Suprapubic skin (tissue), 3 donors: ENCODE measurements at regions not wholly inside any gene's neighbourhood (a gene's known extent, or its start where the extent isn't known, plus 50 kb on each side); places are given as distances from the start of the nearest gene placed in this dataset.

Experiments
- POLR2A ChIP-seq, 2 donors: fragments of 450-650 bp; IDR thresholded peaks; one replicate each; pipeline ENCODE4 v1.6.1; 2017; ENCODE audit warnings: antibody characterized with exemption in 2 of 2, mild to moderate bottlenecking in 2 of 2, moderate library complexity in 2 of 2
- TF ChIP-seq, protein P1 (sequence below), 2 donors: fragments of 200-600 bp in 1 of 2; fragments of 450-650 bp in 1 of 2; sonication (generic) in 1 of 2; IDR thresholded peaks; one replicate each; pipeline ENCODE4 v1.5.1; 2016 to 2019; ENCODE audit warnings: antibody characterized with exemption in 2 of 2, mild to moderate bottlenecking in 1 of 2, moderate library complexity in 1 of 2

DNA sequence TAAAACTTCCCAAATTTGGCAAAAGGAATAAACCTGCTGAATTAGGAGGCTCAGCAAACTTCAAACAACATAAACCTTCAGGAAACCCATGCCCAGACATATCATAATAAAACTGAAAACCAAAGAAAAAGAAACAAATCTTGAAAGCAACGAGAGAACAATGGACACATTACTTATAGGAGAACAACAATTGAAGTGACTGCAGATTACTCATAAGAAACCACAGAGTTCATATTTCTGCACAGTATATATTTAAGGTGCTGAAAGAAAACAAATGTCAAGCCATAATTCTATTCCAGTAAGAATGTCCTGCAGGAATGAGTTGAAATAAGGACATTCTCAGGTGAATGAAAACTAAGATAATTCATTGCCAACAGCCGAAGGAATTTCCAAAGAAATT is 80.8 kb upstream of the PROK2 start:
- TF ChIP-seq, protein P1, sequence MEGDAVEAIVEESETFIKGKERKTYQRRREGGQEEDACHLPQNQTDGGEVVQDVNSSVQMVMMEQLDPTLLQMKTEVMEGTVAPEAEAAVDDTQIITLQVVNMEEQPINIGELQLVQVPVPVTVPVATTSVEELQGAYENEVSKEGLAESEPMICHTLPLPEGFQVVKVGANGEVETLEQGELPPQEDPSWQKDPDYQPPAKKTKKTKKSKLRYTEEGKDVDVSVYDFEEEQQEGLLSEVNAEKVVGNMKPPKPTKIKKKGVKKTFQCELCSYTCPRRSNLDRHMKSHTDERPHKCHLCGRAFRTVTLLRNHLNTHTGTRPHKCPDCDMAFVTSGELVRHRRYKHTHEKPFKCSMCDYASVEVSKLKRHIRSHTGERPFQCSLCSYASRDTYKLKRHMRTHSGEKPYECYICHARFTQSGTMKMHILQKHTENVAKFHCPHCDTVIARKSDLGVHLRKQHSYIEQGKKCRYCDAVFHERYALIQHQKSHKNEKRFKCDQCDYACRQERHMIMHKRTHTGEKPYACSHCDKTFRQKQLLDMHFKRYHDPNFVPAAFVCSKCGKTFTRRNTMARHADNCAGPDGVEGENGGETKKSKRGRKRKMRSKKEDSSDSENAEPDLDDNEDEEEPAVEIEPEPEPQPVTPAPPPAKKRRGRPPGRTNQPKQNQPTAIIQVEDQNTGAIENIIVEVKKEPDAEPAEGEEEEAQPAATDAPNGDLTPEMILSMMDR (IDR thresholded peaks at IDR 0.05) = no peak
- TF ChIP-seq POLR2A (IDR thresholded peaks at IDR 0.05) = no peak
